SU-DHL-6 (cell line): ENCODE measurements at regions not wholly inside any gene's neighbourhood (a gene's known extent, or its start where the extent isn't known, plus 50 kb on each side); places are given as distances from the start of the nearest gene placed in this dataset.

Source experiments
- H2AFZ ChIP-seq: fragments of 200-600 bp; sonication (generic); 2 replicates; pipeline ENCODE4 v1.6.1; 2014; ENCODE audit warnings: low read depth, mild to moderate bottlenecking, moderate library complexity, mixed read lengths, antibody characterized with exemption, low read length; ENCODE audit not compliant: severe bottlenecking
- H3F3A ChIP-seq: fragments of 200-600 bp; shearing (Covaris generic); 2 replicates; pipeline ENCODE4 v1.6.0; 2016; ENCODE audit warnings: antibody characterized with exemption, mild to moderate bottlenecking; ENCODE audit not compliant: insufficient read depth
- H3K27ac ChIP-seq: fragments of 200-600 bp; sonication (generic); 2 replicates; pipeline ENCODE4 v1.5.1; 2016; ENCODE audit warnings: low read depth, mild to moderate bottlenecking, low read length, moderate library complexity, mixed read lengths
- H3K27me3 ChIP-seq: fragments of 200-600 bp; sonication (generic), shearing (Covaris generic); 2 replicates; pipeline ENCODE4 v1.6.0; 2014; ENCODE audit warnings: mild to moderate bottlenecking, low read length
- H3K36me3 ChIP-seq: fragments of 200-600 bp; sonication (generic); 2 replicates; pipeline ENCODE4 v1.6.1; 2014; ENCODE audit warnings: mild to moderate bottlenecking, low read length, mixed read lengths
- H3K4me2 ChIP-seq: fragments of 300-600, 200-600 bp; shearing (Covaris generic), sonication (generic); 2 replicates; pipeline ENCODE4 v1.6.0; 2014; ENCODE audit warnings: low read length, low read depth, mild to moderate bottlenecking; ENCODE audit not compliant: poor library complexity, severe bottlenecking
- H3K4me3 ChIP-seq: fragments of 200-600 bp; sonication (generic); 2 replicates; pipeline ENCODE4 v1.5.1; 2014; ENCODE audit warnings: antibody characterized with exemption, low read length, mild to moderate bottlenecking, mixed read lengths; ENCODE audit not compliant: insufficient read depth, poor library complexity, severe bottlenecking
- H3K79me2 ChIP-seq: fragments of 200-600 bp; sonication (generic); 2 replicates; pipeline ENCODE4 v1.6.1; 2014; ENCODE audit warnings: mild to moderate bottlenecking, low read length, moderate library complexity; ENCODE audit not compliant: insufficient read depth
- H3K9ac ChIP-seq: fragments of 200-600 bp; sonication (generic); 2 replicates; pipeline ENCODE4 v1.7.0; 2014; ENCODE audit warnings: mild to moderate bottlenecking, low read length
- H3K9me2 ChIP-seq: fragments of 200-600 bp; sonication (generic); replicated peaks from 2 replicates; pipeline ENCODE4 v1.6.1; 2014; ENCODE audit warnings: low read length; ENCODE audit not compliant: insufficient read depth
- H3K9me3 ChIP-seq: fragments of 200-600 bp; sonication (generic); 2 replicates; pipeline ENCODE4 v1.6.1; 2014; ENCODE audit warnings: low read length, mixed read lengths; ENCODE audit not compliant: insufficient read depth
- H4K20me1 ChIP-seq: fragments of 200-600 bp; sonication (generic); 2 replicates; pipeline ENCODE4 v1.6.1; 2014; ENCODE audit warnings: low read depth, mild to moderate bottlenecking, antibody characterized with exemption, low read length, moderate library complexity, mixed read lengths
- EZH2phosphoT487 ChIP-seq: fragments of 200-600 bp; sonication (generic), shearing (Covaris generic); conservative IDR thresholded peaks from 2 replicates; pipeline ENCODE4 v1.6.1; 2018; ENCODE audit warnings: mild to moderate bottlenecking, antibody characterized with exemption, low read length, moderate library complexity, mixed read lengths
- TF ChIP-seq, protein P1 (sequence below): fragments of 200-600 bp; sonication (generic); IDR thresholded peaks from one replicate; pipeline ENCODE4 v1.5.1; 2017; ENCODE audit warnings: antibody characterized with exemption, mild to moderate bottlenecking, low read length, moderate library complexity; ENCODE audit not compliant: insufficient read depth, poor library complexity, severe bottlenecking

DNA sequence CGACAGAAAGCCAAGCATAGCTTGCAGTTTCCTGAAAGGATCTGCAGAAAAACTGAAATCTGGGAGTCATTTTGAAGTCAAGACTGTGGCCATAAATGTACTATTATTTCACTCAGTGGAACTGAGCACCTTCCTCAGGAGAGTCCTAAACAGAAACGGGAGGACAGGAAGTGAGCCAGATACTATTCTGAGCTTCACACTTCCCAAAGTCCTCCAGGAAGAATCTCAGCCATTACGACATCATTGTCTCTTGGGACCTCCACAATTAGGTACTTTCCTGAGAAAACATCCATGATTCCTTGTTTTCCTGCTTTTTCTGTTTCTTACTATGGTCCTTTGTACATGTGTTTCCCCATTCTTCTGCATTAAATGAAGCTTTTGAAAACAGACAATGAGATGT lies 299.2 kb upstream of the USP25 start:
- H3K9ac ChIP-seq, result no peak overlapping the region
- H3F3A ChIP-seq, result no peaks in the 10 kb centered on the region
- no peak overlapping the region for H3K4me2 ChIP-seq
- no peaks in the 10 kb centered on the region for H4K20me1 ChIP-seq
- TF ChIP-seq EZH2phosphoT487, result no peak
- TF ChIP-seq, protein P1, sequence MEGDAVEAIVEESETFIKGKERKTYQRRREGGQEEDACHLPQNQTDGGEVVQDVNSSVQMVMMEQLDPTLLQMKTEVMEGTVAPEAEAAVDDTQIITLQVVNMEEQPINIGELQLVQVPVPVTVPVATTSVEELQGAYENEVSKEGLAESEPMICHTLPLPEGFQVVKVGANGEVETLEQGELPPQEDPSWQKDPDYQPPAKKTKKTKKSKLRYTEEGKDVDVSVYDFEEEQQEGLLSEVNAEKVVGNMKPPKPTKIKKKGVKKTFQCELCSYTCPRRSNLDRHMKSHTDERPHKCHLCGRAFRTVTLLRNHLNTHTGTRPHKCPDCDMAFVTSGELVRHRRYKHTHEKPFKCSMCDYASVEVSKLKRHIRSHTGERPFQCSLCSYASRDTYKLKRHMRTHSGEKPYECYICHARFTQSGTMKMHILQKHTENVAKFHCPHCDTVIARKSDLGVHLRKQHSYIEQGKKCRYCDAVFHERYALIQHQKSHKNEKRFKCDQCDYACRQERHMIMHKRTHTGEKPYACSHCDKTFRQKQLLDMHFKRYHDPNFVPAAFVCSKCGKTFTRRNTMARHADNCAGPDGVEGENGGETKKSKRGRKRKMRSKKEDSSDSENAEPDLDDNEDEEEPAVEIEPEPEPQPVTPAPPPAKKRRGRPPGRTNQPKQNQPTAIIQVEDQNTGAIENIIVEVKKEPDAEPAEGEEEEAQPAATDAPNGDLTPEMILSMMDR, result no peak
- no peaks in the 10 kb centered on the region for H3K9me2 ChIP-seq
- no peaks in the 10 kb centered on the region for H3K27me3 ChIP-seq
- H3K36me3 ChIP-seq, result no peaks in the 10 kb centered on the region
- no peak overlapping the region for H3K27ac ChIP-seq
- H3K4me3 ChIP-seq, result no peak overlapping the region
- no peak overlapping the region for H2AFZ ChIP-seq
- no peaks in the 10 kb centered on the region for H3K79me2 ChIP-seq
- no peaks in the 10 kb centered on the region for H3K9me3 ChIP-seq

DNA sequence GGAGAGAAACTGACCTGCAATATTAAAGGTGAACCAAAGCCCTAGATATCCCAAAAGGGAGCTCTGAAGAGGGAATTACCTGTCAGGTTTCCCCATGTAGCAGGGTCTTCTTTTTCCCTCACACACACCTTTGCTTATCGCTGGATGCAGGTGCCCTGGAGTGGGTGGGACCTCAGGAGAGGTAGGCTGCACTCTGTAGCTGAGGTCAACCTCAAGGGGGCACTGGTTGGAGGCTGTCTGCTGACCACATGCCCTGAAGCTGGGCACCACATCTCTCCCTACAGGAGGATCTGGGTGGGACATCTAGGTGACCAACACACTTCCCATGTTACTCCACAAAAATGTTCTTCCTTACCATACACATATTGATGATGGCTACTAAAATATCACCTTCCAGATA lies 298.7 kb upstream of the USP25 start:
- Histone ChIP-seq H3K9ac (no peak overlapping the region), H2AFZ (no peak overlapping the region), H3K4me2 (no peak overlapping the region), H3K9me3 (no peaks in the 10 kb centered on the region), H3K9me2 (no peaks in the 10 kb centered on the region), H4K20me1 (no peaks in the 10 kb centered on the region), H3K79me2 (no peaks in the 10 kb centered on the region), H3K4me3 (no peak overlapping the region), H3K36me3 (no peaks in the 10 kb centered on the region), H3F3A (no peaks in the 10 kb centered on the region), H3K27me3 (no peaks in the 10 kb centered on the region), H3K27ac (no peak overlapping the region)
- TF ChIP-seq, protein P1, result no peak
- TF ChIP-seq EZH2phosphoT487, result no peak

DNA sequence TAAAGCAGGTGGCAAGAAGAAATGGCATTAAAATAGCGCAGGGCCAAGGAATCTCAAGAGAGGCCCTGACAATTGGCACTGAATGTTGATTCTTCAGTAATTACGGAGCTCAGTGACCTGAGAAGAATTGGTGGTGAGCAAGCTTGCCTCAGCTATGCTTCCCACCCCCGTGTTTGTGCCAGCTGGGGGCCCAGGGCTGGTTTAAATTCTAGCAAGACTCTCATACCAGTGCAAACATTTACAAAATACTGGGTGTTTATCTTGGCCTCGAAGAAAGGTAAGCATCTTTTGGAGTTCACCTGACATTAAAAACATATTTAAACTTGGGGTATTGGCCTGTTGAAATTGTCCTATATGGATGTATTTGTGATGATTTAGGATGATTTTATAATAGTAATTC lies 296.7 kb upstream of the USP25 start:
- Histone ChIP-seq H3F3A (no peaks in the 10 kb centered on the region), H3K79me2 (no peaks in the 10 kb centered on the region), H3K4me2 (no peak overlapping the region), H3K9me3 (no peaks in the 10 kb centered on the region), H3K9ac (no peak overlapping the region), H2AFZ (no peak overlapping the region), H4K20me1 (no peaks in the 10 kb centered on the region), H3K27me3 (no peaks in the 10 kb centered on the region), H3K9me2 (no peaks in the 10 kb centered on the region), H3K36me3 (no peaks in the 10 kb centered on the region), H3K4me3 (no peak overlapping the region), H3K27ac (no peak overlapping the region)
- TF ChIP-seq EZH2phosphoT487, result no peak
- TF ChIP-seq, protein P1, result no peak
